GM23338 (cell line): ENCODE measurements at regions not wholly inside any gene's neighbourhood (a gene's known extent, or its start where the extent isn't known, plus 50 kb on each side); places are given as distances from the start of the nearest gene placed in this dataset.

Experiments
- ATAC-seq: fragments of 200-7000 bp; cut with Tn5 transposase; 3 replicates; pipeline ENCODE4 v1.9.1; 2020
- DNase-seq: peaks from one replicate; pipeline ENCODE4 v3.0.0-alpha.2; 2015; ENCODE audit warnings: low spot score
- H2AFZ ChIP-seq: fragments of 200-600 bp; sonication (generic); 2 replicates; pipeline ENCODE4 v1.8.0; 2016; ENCODE audit warnings: antibody characterized with exemption, mild to moderate bottlenecking, moderate library complexity
- H3F3A ChIP-seq: fragments of 200-600 bp; sonication (generic); replicated peaks from 2 replicates; pipeline ENCODE4 v1.8.0; 2017; ENCODE audit warnings: antibody characterized with exemption, mixed run types, low read depth
- H3K27ac ChIP-seq: fragments of 200-600 bp; sonication (generic); 2 replicates; pipeline ENCODE4 v1.6.1; 2016; ENCODE audit warnings: low read depth
- H3K27me3 ChIP-seq: fragments of 200-600 bp; sonication (generic); 2 replicates; pipeline ENCODE4 v1.8.0; 2016; ENCODE audit warnings: mild to moderate bottlenecking, mixed run types, moderate library complexity; ENCODE audit not compliant: insufficient read depth
- H3K36me3 ChIP-seq: fragments of 200-600 bp; sonication (generic); 2 replicates; pipeline ENCODE4 v1.8.0; 2016; ENCODE audit warnings: mild to moderate bottlenecking; ENCODE audit not compliant: insufficient read depth
- H3K4me1 ChIP-seq: fragments of 200-600 bp; sonication (generic); 2 replicates; pipeline ENCODE4 v1.8.0; 2016; ENCODE audit warnings: mild to moderate bottlenecking, moderate library complexity; ENCODE audit not compliant: insufficient read depth
- H3K4me2 ChIP-seq: fragments of 200-600 bp; sonication (generic); 2 replicates; pipeline ENCODE4 v1.7.1; 2017; ENCODE audit warnings: mixed run types
- H3K4me3 ChIP-seq: fragments of 200-600 bp; sonication (generic); 2 replicates; pipeline ENCODE4 v1.6.1; 2016; ENCODE audit warnings: mixed run types
- H3K79me2 ChIP-seq: fragments of 200-600 bp; sonication (generic); replicated peaks from 2 replicates; pipeline ENCODE4 v1.8.0; 2017; ENCODE audit warnings: mild to moderate bottlenecking; ENCODE audit not compliant: insufficient read depth
- H3K9me2 ChIP-seq: fragments of 200-600 bp; sonication (generic); 2 replicates; pipeline ENCODE4 v1.8.0; 2017; ENCODE audit not compliant: insufficient read depth
- H4K20me1 ChIP-seq: fragments of 200-600 bp; sonication (generic); replicated peaks from 2 replicates; pipeline ENCODE4 v1.8.0; 2017; ENCODE audit warnings: mild to moderate bottlenecking; ENCODE audit not compliant: insufficient read depth
- H3K27ac Mint-ChIP-seq: 2 replicates; pipeline ENCODE4 v1.8.0; 2020; ENCODE audit warnings: inconsistent platforms, mild to moderate bottlenecking, moderate library complexity, mixed read lengths
- H3K27me3 Mint-ChIP-seq: 3 replicates; pipeline ENCODE4 v1.8.0; 2022; ENCODE audit warnings: low read depth, mild to moderate bottlenecking, moderate library complexity, mixed read lengths, inconsistent platforms; ENCODE audit not compliant: insufficient read depth, poor library complexity
- H3K36me3 Mint-ChIP-seq: 3 replicates; pipeline ENCODE4 v1.8.0; 2021; ENCODE audit warnings: low read depth, mild to moderate bottlenecking, inconsistent platforms, moderate library complexity, mixed read lengths
- H3K4me1 Mint-ChIP-seq: 3 replicates; pipeline ENCODE4 v1.8.0; 2020; ENCODE audit warnings: mild to moderate bottlenecking, inconsistent platforms, mixed read lengths
- H3K4me3 Mint-ChIP-seq: 3 replicates; pipeline ENCODE4 v1.8.0; 2021; ENCODE audit warnings: moderate library complexity, mild to moderate bottlenecking, inconsistent platforms, mixed read lengths
- H3K9me3 Mint-ChIP-seq: 3 replicates; pipeline ENCODE4 v1.8.0; 2020; ENCODE audit warnings: moderate library complexity, mild to moderate bottlenecking, inconsistent platforms, mixed read lengths
- CREB1 ChIP-seq: fragments of 250-450 bp; sonication (Bioruptor Pico); IDR thresholded peaks from 2 replicates; pipeline ENCODE4 v1.5.0; 2020; ENCODE audit warnings: low read depth, mild to moderate bottlenecking, moderate library complexity
- CTCF ChIP-seq, 2 experiments: fragments of 200-600 bp in 1 of 2; sonication (generic) in 1 of 2; conservative IDR thresholded peaks; 2 replicates each; pipeline versions ENCODE4 v1.5.1 to v1.6.1; 2016 to 2017; ENCODE audit warnings: antibody characterized with exemption in 2 of 2, low read depth in 2 of 2, mild to moderate bottlenecking in 2 of 2, moderate library complexity in 1 of 2
- EZH2 ChIP-seq: fragments of 200-600 bp; sonication (generic); IDR thresholded peaks from one replicate; pipeline ENCODE4 v1.8.0; 2017; ENCODE audit warnings: antibody characterized with exemption, mild to moderate bottlenecking, low read depth; ENCODE audit not compliant: unreplicated experiment
- EZH2phosphoT487 ChIP-seq: fragments of 200-600 bp; sonication (generic); IDR thresholded peaks from one replicate; pipeline ENCODE4 v1.8.1; 2018; ENCODE audit warnings: antibody characterized with exemption; ENCODE audit not compliant: unreplicated experiment
- JUNB ChIP-seq: IDR thresholded peaks from one replicate; pipeline ENCODE4 v1.6.1; 2016; ENCODE audit warnings: antibody characterized with exemption; ENCODE audit not compliant: unreplicated experiment
- NANOG ChIP-seq: IDR thresholded peaks from 2 replicates; pipeline ENCODE4 v1.6.1; 2016; ENCODE audit warnings: antibody characterized with exemption, borderline replicate concordance
- POLR2AphosphoS5 ChIP-seq: IDR thresholded peaks from 2 replicates; pipeline ENCODE4 v1.6.1; 2016; ENCODE audit warnings: antibody characterized with exemption, low read depth
- REST ChIP-seq: IDR thresholded peaks from one replicate; pipeline ENCODE4 v1.6.1; 2018; ENCODE audit warnings: antibody characterized with exemption; ENCODE audit not compliant: unreplicated experiment
- STAT1 ChIP-seq: IDR thresholded peaks from one replicate; pipeline ENCODE4 v1.6.1; 2016; ENCODE audit warnings: antibody characterized with exemption; ENCODE audit not compliant: unreplicated experiment
- ZNF114 ChIP-seq: fragments of 250-450 bp; sonication (Bioruptor Pico); IDR thresholded peaks from 2 replicates; pipeline ENCODE4 v1.5.0; 2020; ENCODE audit warnings: mild to moderate bottlenecking, moderate library complexity
- ZNF331 ChIP-seq: fragments of 250-450 bp; sonication (Bioruptor Pico); IDR thresholded peaks from 2 replicates; pipeline ENCODE4 v1.5.0; 2020; ENCODE audit warnings: low read depth, mild to moderate bottlenecking, moderate library complexity
- ZNF462 ChIP-seq: fragments of 250-450 bp; sonication (Bioruptor Pico); IDR thresholded peaks from 2 replicates; pipeline ENCODE4 v1.5.0; 2020; ENCODE audit warnings: mild to moderate bottlenecking, moderate library complexity
- TF ChIP-seq, protein P1 (sequence below): IDR thresholded peaks from 2 replicates; pipeline ENCODE4 v1.6.1; 2016; ENCODE audit warnings: antibody characterized with exemption

DNA sequence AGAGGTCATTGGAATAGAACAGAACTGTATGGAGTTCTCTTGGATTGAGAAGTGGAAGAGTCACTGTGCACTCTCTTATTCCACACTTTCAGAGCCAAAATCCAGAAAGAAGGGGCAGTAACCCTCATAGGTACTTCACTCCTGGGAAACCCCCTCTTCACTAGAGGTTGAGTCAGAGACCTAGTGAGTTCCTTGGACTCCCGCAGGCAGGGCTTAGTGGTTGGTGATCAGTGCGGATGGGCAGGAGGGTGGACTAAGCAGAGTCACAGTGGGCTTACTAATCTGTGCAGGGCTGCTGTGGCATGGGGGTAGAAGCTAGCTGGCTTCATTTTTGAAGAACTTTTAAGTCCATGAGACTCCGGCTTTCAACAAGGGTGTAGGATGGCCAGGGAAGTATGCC, 95.0 kb upstream of the MLN start:
- H3K36me3 Mint-ChIP-seq = no peaks in the 10 kb centered on the region
- peaks cover 5% of the 10 kb centered on the region for H3K27me3 Mint-ChIP-seq
- TF ChIP-seq EZH2 (no peak), NANOG (no peak), CREB1 (CRISPR knock-in tag) (no peak), ZNF462 (CRISPR knock-in tag) (no peak), POLR2AphosphoS5 (no peak), ZNF114 (CRISPR knock-in tag) (no peak), STAT1 (no peak), ZNF331 (CRISPR knock-in tag) (no peak), REST (no peak), JUNB (no peak), CTCF (conservative IDR thresholded peaks at IDR 0.05; ENCODE audit: low read depth in 2 of 2) (no peak), EZH2phosphoT487 (no peak)
- TF ChIP-seq, protein P1, sequence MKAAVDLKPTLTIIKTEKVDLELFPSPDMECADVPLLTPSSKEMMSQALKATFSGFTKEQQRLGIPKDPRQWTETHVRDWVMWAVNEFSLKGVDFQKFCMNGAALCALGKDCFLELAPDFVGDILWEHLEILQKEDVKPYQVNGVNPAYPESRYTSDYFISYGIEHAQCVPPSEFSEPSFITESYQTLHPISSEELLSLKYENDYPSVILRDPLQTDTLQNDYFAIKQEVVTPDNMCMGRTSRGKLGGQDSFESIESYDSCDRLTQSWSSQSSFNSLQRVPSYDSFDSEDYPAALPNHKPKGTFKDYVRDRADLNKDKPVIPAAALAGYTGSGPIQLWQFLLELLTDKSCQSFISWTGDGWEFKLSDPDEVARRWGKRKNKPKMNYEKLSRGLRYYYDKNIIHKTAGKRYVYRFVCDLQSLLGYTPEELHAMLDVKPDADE = no peak

More for the DNA sequence above, 95.0 kb upstream of the MLN start:
- no peak overlapping the region for H3K4me3 ChIP-seq
- no peak overlapping the region for H3K27ac ChIP-seq
- H2AFZ ChIP-seq = no peak overlapping the region
- no peaks in the 10 kb centered on the region for H3K36me3 ChIP-seq
- no peak overlapping the region for H3K4me2 ChIP-seq
- Mint-ChIP-seq H3K27ac (no peak overlapping the region), H3K9me3 (no peaks in the 10 kb centered on the region; the same call in 2 of the 3 replicates), H3K4me1 (peaks cover 21% of the 10 kb centered on the region), H3K4me3 (no peak overlapping the region)
- no peaks in the 10 kb centered on the region for H3F3A ChIP-seq
- H3K79me2 ChIP-seq = no peaks in the 10 kb centered on the region
- no peaks in the 10 kb centered on the region for H3K27me3 ChIP-seq
- DNase-seq (no peak), ATAC-seq (no peak)
- no peaks in the 10 kb centered on the region; the same call in 1 of the 2 replicates for H3K9me2 ChIP-seq
- no peaks in the 10 kb centered on the region for H4K20me1 ChIP-seq
- no peaks in the 10 kb centered on the region; the same call in 1 of the 2 replicates for H3K4me1 ChIP-seq
